ENCODE measurements at regions not wholly inside any gene's neighbourhood (a gene's known extent, or its start where the extent isn't known, plus 50 kb on each side); places are given as distances from the start of the nearest gene placed in this dataset.

GRCh38 chrX:39596437-39596836, 501.3 kb downstream of the BCOR start (continued):
- TF ChIP-seq ZNF740 (CRISPR knock-in tag; IDR thresholded peaks at IDR 0.05) (no peak), ZNF740 (tag; IDR thresholded peaks at IDR 0.05) (no peak), ZKSCAN8 (CRISPR knock-in tag; IDR thresholded peaks at IDR 0.05) (no peak), HMG20B (CRISPR knock-in tag; IDR thresholded peaks at IDR 0.05) (no peak), GTF2F1 (IDR thresholded peaks at IDR 0.05; ENCODE audit: low read depth, low read length) (no peak), NR2C1 (IDR thresholded peaks at IDR 0.05) (no peak), NR2C1 (tag; IDR thresholded peaks at IDR 0.05) (no peak), DMBX1 (CRISPR knock-in tag; IDR thresholded peaks at IDR 0.05; ENCODE audit: borderline replicate concordance) (no peak)
- TF ChIP-seq, protein P1, sequence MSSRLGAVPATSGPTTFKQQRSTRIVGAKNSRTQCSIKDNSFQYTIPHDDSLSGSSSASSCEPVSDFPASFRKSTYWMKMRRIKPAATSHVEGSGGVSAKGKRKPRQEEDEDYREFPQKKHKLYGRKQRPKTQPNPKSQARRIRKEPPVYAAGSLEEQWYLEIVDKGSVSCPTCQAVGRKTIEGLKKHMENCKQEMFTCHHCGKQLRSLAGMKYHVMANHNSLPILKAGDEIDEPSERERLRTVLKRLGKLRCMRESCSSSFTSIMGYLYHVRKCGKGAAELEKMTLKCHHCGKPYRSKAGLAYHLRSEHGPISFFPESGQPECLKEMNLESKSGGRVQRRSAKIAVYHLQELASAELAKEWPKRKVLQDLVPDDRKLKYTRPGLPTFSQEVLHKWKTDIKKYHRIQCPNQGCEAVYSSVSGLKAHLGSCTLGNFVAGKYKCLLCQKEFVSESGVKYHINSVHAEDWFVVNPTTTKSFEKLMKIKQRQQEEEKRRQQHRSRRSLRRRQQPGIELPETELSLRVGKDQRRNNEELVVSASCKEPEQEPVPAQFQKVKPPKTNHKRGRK (tag; IDR thresholded peaks at IDR 0.05): no peak

DNA sequence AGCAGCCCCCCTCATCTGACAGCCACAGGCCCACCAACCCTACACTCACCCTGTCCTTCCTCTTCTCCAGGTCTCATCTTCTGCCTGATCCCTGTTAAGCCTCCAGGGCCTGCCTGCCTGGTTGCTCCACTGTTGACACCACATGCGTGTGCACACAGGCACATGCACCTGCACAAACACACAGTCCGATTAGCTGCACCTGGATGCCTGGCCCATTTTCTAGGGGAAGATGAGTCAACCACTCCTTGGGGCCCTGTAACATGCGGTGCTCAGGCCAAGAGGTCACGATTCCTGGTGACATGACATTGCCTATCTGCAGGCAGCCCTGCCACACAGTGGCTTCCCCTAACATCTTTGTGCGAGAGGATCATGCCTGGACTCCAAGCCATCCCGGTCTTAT, 498.4 kb downstream of the BCOR start:
- Histone ChIP-seq H3K9me1 (ENCODE audit: control insufficient read depth, insufficient read depth, low read length) (no peaks in the 10 kb centered on the region), H3K27ac (ENCODE audit: extremely low read depth, low read depth, low read length) (no peak overlapping the region), H3K9me3 (replicated peaks; ENCODE audit: control insufficient read depth, insufficient read depth, low read depth, low read length) (no peaks in the 10 kb centered on the region), H3K9ac (ENCODE audit: insufficient read depth in 1 of 2, low read depth in 2 of 2, low read length in 2 of 2) (no peak overlapping the region), H3K79me2 (ENCODE audit: control insufficient read depth, insufficient read depth, low read length) (no peaks in the 10 kb centered on the region), H4K20me1 (replicated peaks; ENCODE audit: control insufficient read depth, insufficient read depth, low read length) (no peaks in the 10 kb centered on the region), H3K4me3 (no peak overlapping the region), H3K4me2 (ENCODE audit: insufficient read depth, low read length) (no peak overlapping the region), H3K27me3 (ENCODE audit: control insufficient read depth in 2 of 2, insufficient read depth in 2 of 2, low read length in 2 of 2) (no peaks in the 10 kb centered on the region; a peak in 1 of 5 replicates), H2AFZ (ENCODE audit: low read depth, low read length) (no peak overlapping the region), H3K36me3 (ENCODE audit: control insufficient read depth, insufficient read depth, low read length) (no peaks in the 10 kb centered on the region), H3K4me1 (replicated peaks in 1 of 2; ENCODE audit: control insufficient read depth in 2 of 2, insufficient read depth in 2 of 2, low read length in 2 of 2) (no peaks in the 10 kb centered on the region; a peak in 1 of 5 replicates)
- no TSS peak for BruUV-seq (replicated peaks)
- WGBS (ENCODE audit: insufficient coverage, low coverage, missing lambda C conversion rate): 17% methylated on average over 6 of the region's 6 CpGs
- FAIRE-seq (no peak), ATAC-seq (no peak), DNase-seq (ENCODE audit: extremely low read depth in 1 of 4, low spot score in 3 of 4) (no peak)
- intact Hi-C loops (cut with micrococcal nuclease) (no loop called here), in situ Hi-C loops (cut with MboI) (no loop called here)
- CTCF ChIA-PET (ENCODE audit: low intra/inter-chr PET ratio): no interaction called here
- POLR2A ChIA-PET: no interaction called here
- no peak for TF ChIP-seq ZNF212 (CRISPR knock-in tag; IDR thresholded peaks at IDR 0.05)
- TF ChIP-seq ZNF133 (CRISPR knock-in tag; IDR thresholded peaks at IDR 0.05): no peak
- TF ChIP-seq MTF1 (CRISPR knock-in tag; IDR thresholded peaks at IDR 0.05; ENCODE audit: borderline replicate concordance): no peak
- TF ChIP-seq KLF6 (CRISPR knock-in tag; IDR thresholded peaks at IDR 0.05; ENCODE audit: borderline replicate concordance): no peak
- TF ChIP-seq KAT8 (IDR thresholded peaks at IDR 0.05; ENCODE audit: low read depth): no peak
- TF ChIP-seq CBFB (CRISPR knock-in tag; IDR thresholded peaks at IDR 0.05): no peak
